TTC549 (cell line): ENCODE measurements at regions not wholly inside any gene's neighbourhood (a gene's known extent, or its start where the extent isn't known, plus 50 kb on each side); places are given as distances from the start of the nearest gene placed in this dataset.

Source experiments
- FAIRE-seq: peaks from 2 replicates; lab custom pipeline; 2012; peaks lifted over from hg19 to GRCh38; lab: Jason Lieb, UNC

DNA sequence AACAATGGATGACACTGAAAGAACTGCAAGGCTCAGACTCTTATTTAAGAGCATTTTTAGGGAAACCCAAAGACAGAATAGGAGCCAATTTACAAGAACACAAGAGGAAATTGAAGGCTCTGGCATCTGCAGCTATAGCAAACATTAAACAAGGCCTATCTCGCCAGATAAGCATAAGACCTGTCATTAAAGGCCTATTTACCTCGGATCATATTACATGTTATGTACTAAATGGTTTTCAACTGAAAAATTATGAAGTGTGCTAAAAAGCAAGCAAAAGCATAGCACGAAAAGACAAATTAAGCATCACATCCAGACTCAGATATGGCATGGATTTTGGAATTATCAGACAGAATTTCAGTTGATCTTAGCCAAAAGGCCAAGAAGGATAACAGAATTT is 617.1 kb downstream of the SQOR start:
- no peak for FAIRE-seq

DNA sequence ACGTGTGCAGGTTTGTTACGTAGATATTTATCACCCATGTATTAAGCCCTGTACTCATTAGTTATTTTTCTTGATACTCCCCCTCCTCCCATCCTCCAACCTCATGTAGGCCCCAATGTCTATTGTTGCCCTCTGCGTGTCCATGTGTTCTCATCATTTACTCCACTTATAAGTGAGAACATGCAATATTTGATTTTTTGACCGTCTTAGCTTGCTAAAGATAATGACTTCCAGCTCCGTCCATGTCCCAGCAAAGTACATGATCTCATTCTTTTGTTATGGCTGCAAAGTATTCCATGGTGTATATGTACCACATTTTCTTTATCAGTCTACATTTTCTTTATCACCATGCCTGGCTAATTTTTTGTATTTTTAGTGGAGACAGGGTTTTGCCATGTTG is 623.2 kb downstream of the SQOR start:
- no peak for FAIRE-seq

DNA sequence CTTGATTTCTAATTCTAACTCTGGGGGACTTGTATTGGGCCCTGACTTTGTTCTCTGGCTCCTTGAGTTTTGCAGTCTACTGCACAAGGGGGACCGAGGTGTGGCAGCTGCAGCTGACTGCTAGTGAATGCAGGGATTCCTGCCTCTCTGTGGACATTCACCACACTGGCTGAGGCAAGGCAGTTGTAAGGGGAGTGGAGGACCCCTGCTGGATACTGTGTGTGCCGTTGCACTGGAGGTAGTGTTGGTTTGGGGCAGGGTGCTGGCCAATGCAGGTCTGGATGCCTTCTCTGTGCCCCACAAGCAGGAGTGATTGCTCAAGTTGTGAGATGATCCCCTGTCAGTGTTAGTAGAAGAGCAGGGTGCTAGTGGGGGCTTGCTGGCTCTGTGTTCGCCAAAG is 626.1 kb downstream of the SQOR start:
- FAIRE-seq = no peak

DNA sequence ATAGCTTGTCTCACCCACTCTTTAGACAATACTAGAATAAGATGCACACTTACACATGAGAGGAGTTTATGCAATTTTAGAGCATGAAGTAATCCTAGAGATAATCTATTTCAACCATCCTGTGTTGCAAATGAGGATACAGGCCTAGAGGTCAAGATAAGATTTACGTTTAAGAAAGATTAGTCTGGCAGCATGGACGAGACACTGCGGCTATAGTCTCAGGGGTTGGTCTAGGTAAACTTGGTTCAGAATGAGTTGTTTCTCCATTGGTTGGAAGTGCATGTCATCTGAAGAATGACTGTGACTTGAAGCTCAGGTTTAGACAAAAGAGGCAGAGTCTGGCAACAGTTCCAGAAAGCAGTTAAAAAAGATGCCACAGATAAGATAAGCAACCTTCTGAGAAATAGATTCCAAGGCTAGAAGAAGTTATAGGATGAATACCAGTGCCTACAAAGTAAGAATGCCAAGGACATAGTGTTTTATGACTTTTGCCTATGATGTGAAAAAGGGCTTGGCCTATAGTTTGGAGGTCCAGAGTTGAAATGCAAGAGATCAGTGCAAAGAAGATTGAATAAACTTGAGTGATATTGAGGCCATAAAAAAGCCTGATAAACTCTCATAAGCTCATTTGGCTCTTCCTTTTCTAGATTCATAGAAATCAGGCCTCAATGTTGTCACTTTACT is 631.0 kb downstream of the SQOR start:
- FAIRE-seq = no peak

DNA sequence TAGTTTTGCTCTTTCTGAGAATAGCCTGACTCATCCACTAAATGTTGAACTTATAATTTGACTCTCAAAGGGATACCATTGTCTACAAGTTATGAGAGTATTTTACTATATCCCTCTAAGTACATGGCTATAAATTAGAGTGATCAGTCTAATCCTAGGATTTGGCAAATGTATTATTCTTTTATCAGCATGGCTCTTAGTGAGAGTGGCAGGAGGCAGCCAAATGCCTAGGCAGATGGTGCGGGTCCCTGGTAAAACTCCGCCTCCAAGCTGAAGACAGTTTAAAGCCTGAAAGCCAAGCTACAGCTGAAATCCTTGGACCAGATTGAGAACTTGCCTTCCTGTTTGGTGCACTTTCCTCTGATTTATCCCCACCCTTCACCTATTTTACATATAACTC is 631.8 kb downstream of the SQOR start:
- FAIRE-seq = no peak

DNA sequence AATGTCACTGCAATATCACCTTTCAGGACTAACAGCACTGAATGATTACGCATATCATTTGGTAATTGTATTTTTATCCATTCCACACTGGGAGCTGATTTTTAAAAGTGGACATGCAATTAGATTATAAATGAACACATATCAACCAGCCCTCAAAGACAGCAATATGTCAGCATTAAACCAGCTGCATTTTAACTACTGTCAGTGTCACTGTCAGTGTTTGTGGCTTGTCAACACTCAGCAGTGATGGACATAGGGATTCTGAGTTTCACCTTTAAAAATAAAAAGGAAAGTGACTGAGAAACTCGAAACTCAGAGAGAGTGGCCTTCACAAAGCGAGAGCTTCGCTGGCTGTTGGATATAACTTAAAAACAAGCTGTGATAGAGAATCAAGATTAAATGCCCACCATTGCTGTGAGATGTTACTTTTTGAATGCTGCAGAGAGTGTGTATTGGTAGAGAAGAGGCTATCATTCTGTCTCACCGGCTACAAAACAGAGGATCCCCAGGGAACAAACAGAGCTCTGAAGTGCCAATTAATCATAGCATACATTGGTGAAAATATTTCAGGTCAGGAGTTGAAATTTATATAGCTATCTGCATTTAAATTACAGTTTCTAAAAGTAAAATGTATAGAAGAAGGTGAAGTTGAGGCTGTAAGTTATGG is 635.8 kb downstream of the SQOR start:
- FAIRE-seq = no peak

DNA sequence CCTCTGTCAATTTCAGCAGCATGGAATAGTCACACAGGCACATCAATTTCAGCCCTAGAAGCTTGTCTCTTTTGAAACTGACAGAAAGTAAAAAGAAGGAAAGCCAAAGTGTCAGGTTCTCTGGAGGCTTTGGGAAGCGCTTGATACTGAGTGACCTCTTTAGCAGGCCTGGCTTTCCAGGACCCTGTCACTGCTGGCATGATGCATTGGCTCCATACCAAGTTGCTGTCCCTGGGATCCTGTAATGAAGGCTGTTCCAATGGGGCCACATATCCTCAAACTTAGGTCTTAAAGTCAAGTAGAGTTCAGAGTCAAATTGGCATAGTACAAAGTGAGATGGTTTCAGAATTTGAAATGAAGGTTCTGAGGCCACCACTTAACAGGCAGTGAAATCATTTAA is 640.9 kb downstream of the SQOR start:
- no peak for FAIRE-seq

DNA sequence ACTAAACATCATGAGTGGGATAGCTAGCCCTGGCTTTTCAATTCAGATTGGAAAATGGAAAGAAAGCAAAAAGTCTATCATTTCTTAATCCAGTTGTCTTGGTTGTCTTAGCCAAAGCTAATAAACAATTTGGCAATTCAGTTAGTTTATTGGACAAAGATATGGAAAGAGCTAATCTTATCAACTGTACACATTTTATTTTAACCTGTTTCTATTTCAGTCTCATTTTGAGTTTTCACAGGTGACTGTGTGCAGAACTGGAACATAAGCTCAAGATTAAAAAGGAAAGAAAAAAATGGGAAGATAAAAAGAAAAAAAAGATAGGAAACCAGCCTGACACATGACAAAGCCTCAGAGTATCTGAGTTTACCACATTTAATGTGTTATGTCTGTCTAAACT is 642.6 kb downstream of the SQOR start:
- no peak for FAIRE-seq

DNA sequence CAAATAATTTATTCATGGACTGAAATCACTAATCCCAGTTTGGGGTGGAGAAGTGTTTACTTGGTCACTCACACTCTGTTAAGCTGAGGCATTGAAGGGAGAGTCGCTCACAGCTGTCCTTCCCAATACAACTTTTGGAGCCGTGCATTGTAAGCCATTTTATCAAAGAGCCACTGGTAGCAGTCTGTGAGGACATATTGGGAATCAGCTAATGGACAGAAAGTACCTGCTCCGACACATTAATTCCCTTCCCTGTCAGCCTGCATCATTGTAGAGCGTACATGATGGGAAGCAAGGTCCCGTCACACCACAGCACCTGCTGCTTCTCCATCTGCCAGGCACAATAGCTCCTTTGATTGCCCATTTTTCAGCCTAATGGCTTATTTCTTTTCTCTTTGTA is 643.2 kb downstream of the SQOR start:
- FAIRE-seq = no peak

DNA sequence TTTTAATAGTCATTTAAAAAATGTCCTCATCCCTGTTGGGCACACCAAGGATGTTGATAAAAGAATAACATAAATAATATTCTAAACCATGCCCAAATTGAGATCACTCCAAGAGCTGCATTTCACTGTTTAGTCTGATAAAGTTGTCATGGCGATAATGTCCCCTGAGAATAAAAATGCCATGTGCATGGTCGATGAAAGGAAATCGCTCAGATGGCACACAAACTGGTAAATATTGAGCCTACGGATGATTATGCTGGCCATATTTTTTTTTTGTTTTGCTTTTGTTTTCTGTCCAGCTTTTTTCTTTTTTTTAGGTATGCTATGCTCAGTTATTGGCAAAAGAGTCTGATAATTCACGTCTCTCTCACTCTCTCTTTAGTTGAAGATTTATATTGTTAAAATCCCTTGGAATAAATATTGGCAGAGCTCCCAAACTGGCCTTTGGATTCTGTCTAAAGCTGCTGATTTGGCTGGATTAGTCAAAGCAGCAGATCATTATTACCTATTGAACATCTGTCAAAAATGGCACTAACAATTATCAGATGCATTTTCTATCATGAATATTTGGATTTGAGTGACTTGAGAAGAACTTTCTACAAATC is 643.8 kb downstream of the SQOR start:
- no peak for FAIRE-seq

DNA sequence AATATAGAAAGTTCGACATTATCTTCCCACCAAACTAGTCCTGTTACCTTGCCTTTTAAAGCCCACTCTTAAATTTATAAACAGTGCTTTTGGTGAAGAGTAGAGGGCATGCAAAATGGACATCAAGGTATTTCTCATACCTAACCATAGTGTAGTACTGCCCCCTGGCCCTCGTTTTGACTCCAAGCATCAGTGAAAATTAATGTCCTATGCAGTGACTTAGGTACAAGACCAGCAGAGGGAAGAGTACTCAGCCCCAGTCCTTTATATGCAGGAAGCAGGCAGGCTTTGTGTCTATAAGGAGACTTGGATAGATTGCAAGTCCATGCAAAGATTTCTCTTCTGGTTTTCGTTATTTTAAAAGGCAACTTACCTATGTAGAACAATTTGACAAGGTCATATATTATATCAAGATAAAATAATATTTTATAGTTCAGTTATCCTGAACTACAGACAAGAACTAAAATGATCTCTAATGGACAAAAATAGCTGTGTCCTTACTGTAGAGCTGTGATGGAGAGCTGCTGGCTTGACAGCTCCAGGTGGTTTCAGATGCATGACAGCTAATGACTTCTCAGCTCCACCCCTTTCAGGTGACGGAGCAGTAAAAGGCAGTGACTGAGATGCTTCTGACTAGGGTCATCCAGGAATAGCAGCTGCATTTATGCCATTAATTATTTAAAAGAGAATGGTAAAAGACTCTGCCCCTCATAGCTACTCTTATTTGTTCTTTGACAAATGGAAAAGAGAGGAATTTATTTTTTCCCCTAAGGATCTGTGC is 646.1 kb downstream of the SQOR start:
- no peak for FAIRE-seq

DNA sequence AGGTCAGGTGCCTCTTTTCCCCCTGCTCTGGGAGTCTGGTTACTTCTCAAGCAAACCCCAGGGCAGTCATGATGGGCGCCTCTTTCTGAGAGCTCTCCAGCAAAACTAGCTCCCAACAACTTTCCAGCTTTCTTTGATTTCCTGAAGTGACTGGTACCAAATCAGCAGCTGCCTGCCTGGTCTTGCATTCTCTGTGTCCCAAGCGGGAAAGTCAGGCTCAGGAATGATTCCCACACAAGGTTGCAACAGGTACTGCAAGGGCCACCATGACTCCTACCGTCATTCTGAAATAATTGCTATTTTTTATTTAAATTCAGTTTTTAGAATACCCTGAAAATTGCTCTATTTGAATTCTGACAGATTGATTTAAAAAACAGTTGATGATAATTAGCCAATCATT is 658.7 kb downstream of the SQOR start:
- no peak for FAIRE-seq

DNA sequence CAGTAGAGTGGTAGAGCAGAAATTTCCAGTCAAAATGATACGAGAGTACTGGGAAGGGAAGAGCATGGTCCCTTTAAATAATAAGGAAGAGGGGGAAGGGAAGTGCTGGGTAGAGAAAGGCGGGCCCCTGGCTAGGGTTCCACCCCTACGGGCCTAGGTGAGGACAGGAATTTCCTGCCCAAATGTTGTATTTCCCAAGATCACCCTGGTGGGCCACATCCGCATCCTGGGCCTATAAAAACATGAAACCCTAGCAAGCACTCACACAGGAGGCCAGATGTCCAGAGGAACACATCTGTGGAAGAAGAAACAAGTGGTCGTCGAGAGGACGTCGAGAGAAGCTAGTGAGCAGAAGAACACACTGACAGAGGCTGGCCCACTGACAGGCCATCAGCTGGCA is 661.2 kb downstream of the SQOR start:
- no peak for FAIRE-seq

DNA sequence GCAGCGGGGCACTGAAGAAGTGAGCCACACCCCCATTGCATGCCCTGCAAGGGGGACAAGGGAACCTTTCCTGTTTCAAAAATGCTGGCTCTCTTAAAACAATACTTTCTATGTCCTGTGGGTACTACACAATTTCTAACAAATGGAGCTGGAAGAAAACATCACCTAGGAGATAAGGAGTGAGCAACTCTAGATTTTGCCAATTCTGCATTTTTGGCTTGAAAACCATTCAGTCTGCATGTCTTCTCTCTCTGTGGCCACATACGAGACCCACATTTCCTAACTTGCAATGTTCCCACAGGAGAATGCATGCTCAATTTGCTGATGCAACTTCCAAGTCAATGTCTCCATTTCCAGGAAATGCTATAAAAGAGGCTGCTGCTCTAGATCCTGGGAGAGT is 662.0 kb downstream of the SQOR start:
- FAIRE-seq = no peak

DNA sequence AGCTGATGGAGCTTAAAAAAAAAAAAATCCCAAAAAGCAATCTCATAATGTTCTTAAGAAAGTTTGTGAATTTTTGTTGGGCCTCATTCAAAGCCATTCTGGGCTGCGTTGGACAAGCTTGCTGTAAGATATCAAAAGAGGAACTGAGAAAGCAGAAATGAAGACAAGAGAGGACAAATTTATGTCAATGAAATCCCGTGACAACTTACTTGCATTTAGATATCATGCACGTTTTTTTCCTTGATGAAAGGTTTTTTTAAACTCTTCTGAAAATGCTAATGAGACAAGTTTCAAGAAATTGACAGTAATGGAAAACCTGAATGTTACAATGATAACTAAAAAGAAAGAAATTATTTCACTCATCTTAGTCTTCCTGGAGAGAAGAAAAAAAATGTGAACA is 662.9 kb downstream of the SQOR start:
- FAIRE-seq = no peak

DNA sequence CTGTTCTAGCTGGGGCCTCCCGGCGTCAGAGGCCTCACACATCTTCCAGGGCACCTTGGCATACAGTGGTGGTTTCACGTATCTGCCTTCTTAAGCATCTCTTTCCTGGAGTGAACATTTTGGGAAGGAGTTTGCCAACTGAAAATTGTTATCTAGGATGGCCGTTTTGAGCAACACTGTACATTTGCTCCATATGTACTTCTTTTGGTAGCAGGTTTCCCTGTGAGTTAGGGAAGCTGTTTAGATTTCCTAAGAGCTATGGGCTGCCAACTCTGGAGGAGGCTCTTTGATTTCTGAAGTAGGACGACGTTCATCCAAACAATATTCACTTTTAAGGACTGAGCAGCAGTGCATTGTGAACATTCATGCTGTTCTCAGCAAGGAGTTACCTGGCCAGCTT is 665.9 kb downstream of the SQOR start:
- FAIRE-seq = no peak

DNA sequence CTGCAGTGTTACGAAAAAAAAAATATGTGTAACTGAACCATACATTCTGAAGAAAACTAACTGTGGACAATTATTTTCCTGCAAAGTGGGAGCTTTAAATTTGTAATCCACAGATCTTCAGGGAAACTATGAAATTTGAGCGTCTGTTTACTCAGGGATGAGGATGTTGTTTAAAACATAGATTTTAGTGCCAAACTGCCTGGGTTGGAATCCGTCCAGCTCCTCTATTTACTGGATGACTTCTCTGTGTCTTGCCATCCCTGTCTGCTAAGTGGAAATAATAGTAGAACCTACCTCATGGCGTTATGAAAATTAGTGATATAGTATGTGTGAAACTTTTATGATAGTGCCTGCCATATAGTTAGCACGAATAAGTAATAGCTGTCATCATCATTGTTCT is 666.5 kb downstream of the SQOR start:
- FAIRE-seq = no peak

DNA sequence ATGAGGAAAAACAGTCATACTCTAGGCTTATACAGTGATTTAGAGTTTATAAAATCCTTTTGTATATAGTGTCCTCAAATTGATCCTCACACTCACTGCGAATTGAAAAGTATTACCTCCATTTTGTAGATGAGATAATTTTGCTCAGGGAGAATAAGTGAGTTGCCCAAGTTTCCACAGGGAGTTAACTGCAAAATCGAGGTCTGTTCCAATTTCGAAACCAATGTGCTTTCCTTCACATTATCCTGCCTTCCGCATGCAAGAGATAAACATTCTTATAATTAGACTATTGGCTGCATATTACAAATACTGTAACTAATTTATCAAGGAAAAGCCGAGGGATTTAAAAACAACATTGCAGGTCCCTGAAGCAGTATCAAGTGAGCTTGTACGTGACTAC is 667.0 kb downstream of the SQOR start:
- FAIRE-seq = no peak

DNA sequence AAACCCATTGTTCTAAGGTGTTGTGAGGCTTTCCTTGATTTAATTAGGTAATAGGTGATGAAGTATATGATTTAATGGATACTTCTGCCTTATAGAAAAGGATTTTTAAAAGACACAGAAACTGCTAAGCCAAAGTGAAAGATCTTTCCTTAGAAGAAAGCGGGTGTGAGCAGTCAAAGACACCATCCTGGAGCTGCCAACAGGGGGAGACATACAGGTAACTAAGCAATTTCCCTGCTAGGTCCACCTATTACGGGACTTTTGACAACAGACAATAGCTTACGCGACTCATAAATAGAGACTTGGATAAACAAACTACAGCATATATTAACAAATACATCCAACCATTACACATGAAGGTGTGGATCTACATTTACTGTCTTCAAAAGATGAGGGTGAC is 669.5 kb downstream of the SQOR start:
- no peak for FAIRE-seq

DNA sequence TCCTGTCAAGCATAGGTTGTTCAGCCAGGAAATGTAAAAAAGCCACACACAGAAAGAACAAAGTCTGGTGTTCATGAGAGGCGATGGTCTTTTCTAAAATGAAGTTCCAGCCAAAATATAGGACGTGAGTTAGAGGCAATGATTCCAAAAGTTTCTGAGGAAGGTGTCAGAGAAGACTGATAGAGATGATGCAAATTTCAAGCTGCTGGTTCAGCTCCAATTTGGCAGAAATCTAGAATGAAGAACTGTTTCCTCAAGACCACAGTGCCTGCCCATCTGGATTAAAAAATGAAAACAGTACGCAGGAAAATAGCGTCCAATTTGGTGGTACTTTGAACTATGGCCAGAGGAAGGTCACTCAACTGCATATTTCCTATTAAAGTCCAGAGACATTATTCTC is 672.9 kb downstream of the SQOR start:
- FAIRE-seq = no peak

DNA sequence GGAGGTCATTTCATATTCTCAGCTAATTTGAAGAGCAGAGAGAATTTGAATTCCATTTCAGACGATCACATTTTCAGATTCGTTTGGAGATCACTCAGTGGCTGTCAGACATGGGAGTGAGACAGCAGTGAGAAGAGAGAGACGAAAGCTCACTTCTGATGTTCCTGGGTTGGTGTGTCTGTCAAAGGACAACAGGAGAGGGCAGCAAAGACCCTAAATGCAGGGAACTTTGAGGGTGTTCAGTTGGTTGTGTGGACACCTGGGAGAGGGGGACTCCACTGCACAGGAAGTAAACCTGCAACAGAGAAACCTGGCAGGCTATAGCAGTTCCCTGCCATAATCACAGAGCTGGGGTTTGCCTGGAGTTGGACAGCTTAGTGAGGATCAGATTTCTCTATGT is 675.1 kb downstream of the SQOR start:
- FAIRE-seq = no peak

DNA sequence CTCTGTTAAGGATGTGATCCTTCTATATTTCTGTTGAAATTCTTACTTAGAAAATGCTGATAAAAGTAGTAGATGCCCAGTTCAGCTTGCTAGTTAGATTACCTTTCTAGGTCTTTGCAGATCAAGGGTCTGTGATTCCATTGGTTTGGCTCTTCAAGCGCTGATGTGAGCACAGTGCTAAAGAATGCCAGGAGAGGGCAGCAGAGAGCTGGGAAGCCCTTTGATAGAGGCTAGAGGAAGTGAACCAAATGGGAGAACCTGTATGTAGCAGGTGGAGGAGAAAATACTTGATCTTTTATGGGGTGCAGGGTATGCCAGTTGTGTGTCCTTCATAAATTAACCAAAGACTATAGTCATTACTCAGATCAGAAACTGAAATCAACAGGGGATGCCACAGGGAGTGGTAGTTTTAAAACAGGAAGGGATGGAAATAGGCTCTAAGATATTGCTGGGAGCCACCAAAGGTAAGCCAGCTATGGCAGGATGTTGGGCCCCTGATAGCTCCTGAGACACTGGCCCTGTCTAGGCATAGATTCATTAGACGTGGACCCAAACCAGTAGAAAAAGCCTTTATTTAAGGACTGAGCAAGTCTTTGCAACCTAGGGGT is 677.4 kb downstream of the SQOR start:
- FAIRE-seq = no peak

DNA sequence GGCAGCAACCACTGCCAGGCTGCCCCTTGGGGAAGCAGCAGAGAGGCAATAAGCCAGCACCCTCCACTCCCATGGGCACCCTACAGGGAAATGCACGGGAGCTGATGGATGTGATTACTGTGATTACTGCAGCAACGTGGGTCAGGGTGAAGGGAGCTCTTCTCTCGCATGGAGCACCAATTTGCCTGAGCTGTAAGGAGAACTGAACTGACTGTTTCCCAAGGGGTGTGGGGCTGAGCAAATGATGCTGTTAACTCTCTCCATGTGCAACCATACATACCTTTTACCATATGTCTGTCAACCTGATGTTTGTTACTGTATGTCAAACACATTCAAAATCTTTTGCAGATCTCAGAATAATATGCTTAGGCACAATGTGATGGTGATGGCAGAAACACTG is 680.6 kb downstream of the SQOR start:
- FAIRE-seq = no peak
